ENCODE measurements at regions not wholly inside any gene's neighbourhood (a gene's known extent, or its start where the extent isn't known, plus 50 kb on each side); places are given as distances from the start of the nearest gene placed in this dataset.

DNA sequence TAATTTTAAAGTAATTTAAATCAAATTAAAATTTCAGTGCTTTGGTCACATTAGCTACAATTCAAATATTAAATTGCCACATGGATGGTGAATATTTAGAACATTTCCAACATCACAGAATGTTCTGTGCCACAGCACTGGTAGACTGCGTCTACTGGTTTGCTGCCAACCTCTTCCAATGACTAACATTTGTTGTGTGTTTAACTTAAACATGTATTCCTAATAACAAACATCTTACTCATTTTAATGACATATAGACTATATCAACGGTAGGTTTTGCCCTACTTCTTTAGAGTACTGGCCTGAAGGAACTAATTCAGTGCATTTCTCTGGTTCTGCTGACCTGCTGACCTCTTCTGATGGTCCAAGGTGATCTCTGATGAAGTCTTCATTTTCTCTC lies 157.6 kb downstream of the DCK start:
- H3K27ac ChIP-seq (ENCODE audit: low read depth, low read length, poor library complexity, severe bottlenecking): no peak overlapping the region
- no peaks in the 10 kb centered on the region for H3K79me2 ChIP-seq (ENCODE audit: insufficient read depth, low read length)
- H3K27me3 ChIP-seq (ENCODE audit: insufficient read depth, low read length): no peaks in the 10 kb centered on the region
- H3K4me3 ChIP-seq (ENCODE audit: low read depth, low read length, poor library complexity, severe bottlenecking): no peak overlapping the region
- H2AFZ ChIP-seq (ENCODE audit: low read length): no peak overlapping the region
- H3K9ac ChIP-seq (ENCODE audit: low read length): no peak overlapping the region
- H4K20me1 ChIP-seq (ENCODE audit: insufficient read depth, low read length): no peaks in the 10 kb centered on the region
- H3K9me2 ChIP-seq (ENCODE audit: low read depth, low read length): no peaks in the 10 kb centered on the region
- TF ChIP-seq, protein P1, sequence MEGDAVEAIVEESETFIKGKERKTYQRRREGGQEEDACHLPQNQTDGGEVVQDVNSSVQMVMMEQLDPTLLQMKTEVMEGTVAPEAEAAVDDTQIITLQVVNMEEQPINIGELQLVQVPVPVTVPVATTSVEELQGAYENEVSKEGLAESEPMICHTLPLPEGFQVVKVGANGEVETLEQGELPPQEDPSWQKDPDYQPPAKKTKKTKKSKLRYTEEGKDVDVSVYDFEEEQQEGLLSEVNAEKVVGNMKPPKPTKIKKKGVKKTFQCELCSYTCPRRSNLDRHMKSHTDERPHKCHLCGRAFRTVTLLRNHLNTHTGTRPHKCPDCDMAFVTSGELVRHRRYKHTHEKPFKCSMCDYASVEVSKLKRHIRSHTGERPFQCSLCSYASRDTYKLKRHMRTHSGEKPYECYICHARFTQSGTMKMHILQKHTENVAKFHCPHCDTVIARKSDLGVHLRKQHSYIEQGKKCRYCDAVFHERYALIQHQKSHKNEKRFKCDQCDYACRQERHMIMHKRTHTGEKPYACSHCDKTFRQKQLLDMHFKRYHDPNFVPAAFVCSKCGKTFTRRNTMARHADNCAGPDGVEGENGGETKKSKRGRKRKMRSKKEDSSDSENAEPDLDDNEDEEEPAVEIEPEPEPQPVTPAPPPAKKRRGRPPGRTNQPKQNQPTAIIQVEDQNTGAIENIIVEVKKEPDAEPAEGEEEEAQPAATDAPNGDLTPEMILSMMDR (IDR thresholded peaks at IDR 0.05; ENCODE audit: low read length): no peak
- TF ChIP-seq EZH2 (IDR thresholded peaks at IDR 0.05; ENCODE audit: borderline replicate concordance, low read length): no peak
- no peak overlapping the region for H3K4me2 ChIP-seq (ENCODE audit: low read length)
- no peaks in the 10 kb centered on the region for H3K9me3 ChIP-seq (ENCODE audit: low read length)
- no peaks in the 10 kb centered on the region for H3F3A ChIP-seq (ENCODE audit: insufficient read depth, low read length)
- no peaks in the 10 kb centered on the region for H3K36me3 ChIP-seq (ENCODE audit: insufficient read depth, low read length)
- H3K4me1 ChIP-seq (ENCODE audit: insufficient read depth, low read length, severe bottlenecking): no peaks in the 10 kb centered on the region

DNA sequence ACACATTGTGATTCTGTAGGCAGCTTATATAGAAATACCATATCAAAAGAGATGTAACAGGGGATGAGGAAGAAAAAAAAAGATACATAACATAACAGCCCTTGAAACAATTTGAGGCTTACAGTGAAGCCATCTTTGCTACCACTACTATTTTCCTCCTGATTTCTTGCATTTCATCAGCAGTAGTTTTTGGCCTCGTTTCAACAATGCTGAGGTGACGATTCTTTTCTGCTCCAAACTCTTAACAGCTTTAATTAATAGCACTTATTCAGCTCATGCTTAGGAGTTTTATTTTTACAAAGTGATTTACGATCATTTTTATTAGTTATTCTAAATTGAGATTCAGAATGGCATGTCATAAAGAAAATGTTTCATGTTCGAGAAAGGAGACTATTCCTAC lies 163.2 kb downstream of the DCK start:
- Histone ChIP-seq H3K27me3 (ENCODE audit: insufficient read depth, low read length) (no peaks in the 10 kb centered on the region), H3K9ac (ENCODE audit: low read length) (no peak overlapping the region), H3K36me3 (ENCODE audit: insufficient read depth, low read length) (no peaks in the 10 kb centered on the region), H3F3A (ENCODE audit: insufficient read depth, low read length) (no peaks in the 10 kb centered on the region), H3K27ac (ENCODE audit: low read depth, low read length, poor library complexity, severe bottlenecking) (no peak overlapping the region), H3K4me3 (ENCODE audit: low read depth, low read length, poor library complexity, severe bottlenecking) (no peak overlapping the region), H3K9me3 (ENCODE audit: low read length) (no peaks in the 10 kb centered on the region), H3K4me1 (ENCODE audit: insufficient read depth, low read length, severe bottlenecking) (no peaks in the 10 kb centered on the region), H3K9me2 (ENCODE audit: low read depth, low read length) (no peaks in the 10 kb centered on the region), H4K20me1 (ENCODE audit: insufficient read depth, low read length) (no peaks in the 10 kb centered on the region), H3K79me2 (ENCODE audit: insufficient read depth, low read length) (no peaks in the 10 kb centered on the region), H2AFZ (ENCODE audit: low read length) (no peak overlapping the region), H3K4me2 (ENCODE audit: low read length) (no peak overlapping the region)
- no peak for TF ChIP-seq EZH2 (IDR thresholded peaks at IDR 0.05; ENCODE audit: borderline replicate concordance, low read length)
- TF ChIP-seq, protein P1 (IDR thresholded peaks at IDR 0.05; ENCODE audit: low read length): no peak

GRCh38 chr4:71162386-71162785 lies 168.9 kb downstream of the DCK start:
- no peaks in the 10 kb centered on the region for H4K20me1 ChIP-seq (ENCODE audit: insufficient read depth, low read length)
- H2AFZ ChIP-seq (ENCODE audit: low read length): no peak overlapping the region
- no peaks in the 10 kb centered on the region for H3K79me2 ChIP-seq (ENCODE audit: insufficient read depth, low read length)
- TF ChIP-seq, protein P1 (IDR thresholded peaks at IDR 0.05; ENCODE audit: low read length): no peak
- TF ChIP-seq EZH2 (IDR thresholded peaks at IDR 0.05; ENCODE audit: borderline replicate concordance, low read length): no peak
- H3K9me3 ChIP-seq (ENCODE audit: low read length): no peaks in the 10 kb centered on the region
- no peaks in the 10 kb centered on the region for H3K36me3 ChIP-seq (ENCODE audit: insufficient read depth, low read length)
- no peak overlapping the region for H3K27ac ChIP-seq (ENCODE audit: low read depth, low read length, poor library complexity, severe bottlenecking)
- H3K4me3 ChIP-seq (ENCODE audit: low read depth, low read length, poor library complexity, severe bottlenecking): no peak overlapping the region
- H3K9ac ChIP-seq (ENCODE audit: low read length): no peak overlapping the region
- H3F3A ChIP-seq (ENCODE audit: insufficient read depth, low read length): no peaks in the 10 kb centered on the region
- no peaks in the 10 kb centered on the region for H3K9me2 ChIP-seq (ENCODE audit: low read depth, low read length)
- H3K27me3 ChIP-seq (ENCODE audit: insufficient read depth, low read length): no peaks in the 10 kb centered on the region
- no peak overlapping the region for H3K4me2 ChIP-seq (ENCODE audit: low read length)
- no peaks in the 10 kb centered on the region for H3K4me1 ChIP-seq (ENCODE audit: insufficient read depth, low read length, severe bottlenecking)

Data from OCI-LY1 (cell line).